Endothelial cell of umbilical vein (primary cell): ENCODE measurements at regions not wholly inside any gene's neighbourhood (a gene's known extent, or its start where the extent isn't known, plus 50 kb on each side); places are given as distances from the start of the nearest gene placed in this dataset.
A peak's percentile ranks its signal among the peaks of the same experiment; 100 is the strongest.

ENCODE experiments used
- BruUV-seq: library from RNA; stranded (reverse); fragments of 400-500 nt; replicated peaks from 2 replicates; lab custom pipeline; 2021; lab: Mats Ljungman, UMichigan
- CTCF ChIA-PET: fragments of 300-600, 350-600 bp; sonication (Branson Sonifier 250); formaldehyde crosslinking; loops from one replicate; lab custom pipeline; 2021; ENCODE audit warnings: antibody characterized with exemption, inconsistent platforms; lab: Charles Lee
- POLR2A ChIA-PET: fragments of 300-600, 350-600 bp; sonication (Branson Sonifier 250); formaldehyde crosslinking; loops from one replicate; lab custom pipeline; 2021; ENCODE audit warnings: antibody characterized with exemption, inconsistent platforms; lab: Charles Lee
- DNase-seq: peaks from one replicate; pipeline ENCODE4 v3.0.0-alpha.2; 2011; ENCODE audit warnings: low read depth, low spot score
- FAIRE-seq: peaks from 2 replicates; lab custom pipeline; 2011; peaks lifted over from hg19 to GRCh38; lab: Jason Lieb, UNC
- H2AFZ ChIP-seq: 2 replicates; pipeline ENCODE4 v1.6.0; 2012; ENCODE audit warnings: low read depth, low read length, control low read depth, inconsistent platforms
- H3K27ac ChIP-seq: 2 replicates; pipeline ENCODE4 v1.5.1; 2011; ENCODE audit warnings: low read depth, mild to moderate bottlenecking, control low read depth, low read length, moderate library complexity; ENCODE audit not compliant: insufficient read depth
- H3K27me3 ChIP-seq, 2 experiments: 2 replicates each; pipeline versions ENCODE4 v1.6.0 to v1.6.1; 2011; ENCODE audit warnings: low read length in 2 of 2, mixed read lengths in 1 of 2; ENCODE audit not compliant: control insufficient read depth in 2 of 2, insufficient read depth in 2 of 2
- H3K36me3 ChIP-seq, 2 experiments: 2 replicates in 1 of 2; 3 replicates in 1 of 2; pipeline ENCODE4 v1.5.1; 2011; ENCODE audit warnings: low read length in 2 of 2, mild to moderate bottlenecking in 1 of 2, moderate library complexity in 1 of 2; ENCODE audit not compliant: control insufficient read depth in 2 of 2, insufficient read depth in 2 of 2; ENCODE audit errors: extremely low read depth in 1 of 2
- H3K4me1 ChIP-seq: 3 replicates; pipeline ENCODE4 v1.5.1; 2011; ENCODE audit warnings: mild to moderate bottlenecking, low read length; ENCODE audit not compliant: control insufficient read depth, insufficient read depth; ENCODE audit errors: extremely low read depth
- H3K4me2 ChIP-seq: 2 replicates; pipeline ENCODE4 v1.6.1; 2011; ENCODE audit warnings: low read length, control low read depth, mixed read lengths; ENCODE audit not compliant: insufficient read depth
- H3K4me3 ChIP-seq, 3 experiments: fragments of 200-600 bp in 1 of 3; sonication (generic), shearing (Covaris generic) in 1 of 3; replicated peaks in 1 of 3; 2 replicates each; pipeline ENCODE4 v1.5.1; 2011 to 2016; ENCODE audit warnings: control low read depth in 3 of 3, low read length in 3 of 3, mild to moderate bottlenecking in 2 of 3, inconsistent platforms in 1 of 3, low read depth in 1 of 3, moderate library complexity in 1 of 3; ENCODE audit not compliant: insufficient read depth in 1 of 3
- H3K79me2 ChIP-seq: 2 replicates; pipeline ENCODE4 v1.6.0; 2012; ENCODE audit warnings: low read length, inconsistent platforms; ENCODE audit not compliant: control insufficient read depth, insufficient read depth
- H3K9ac ChIP-seq: replicated peaks from 2 replicates; pipeline ENCODE3; 2011; ENCODE audit warnings: low read length, control low read depth; ENCODE audit not compliant: insufficient read depth; ENCODE audit errors: extremely low read depth
- H3K9me1 ChIP-seq: replicated peaks from 3 replicates; pipeline ENCODE4 v1.6.0; 2011; ENCODE audit warnings: mild to moderate bottlenecking, low read length; ENCODE audit not compliant: control insufficient read depth, insufficient read depth; ENCODE audit errors: extremely low read depth
- H3K9me3 ChIP-seq: replicated peaks from 2 replicates; pipeline ENCODE4 v1.5.1; 2012; ENCODE audit warnings: low read length, inconsistent platforms; ENCODE audit not compliant: control insufficient read depth, insufficient read depth
- H4K20me1 ChIP-seq: replicated peaks from 2 replicates; pipeline ENCODE3; 2011; ENCODE audit warnings: mild to moderate bottlenecking, low read length; ENCODE audit not compliant: control insufficient read depth, insufficient read depth; ENCODE audit errors: extremely low read depth
- EZH2 ChIP-seq: IDR thresholded peaks from 2 replicates; pipeline ENCODE4 v1.6.1; 2012; ENCODE audit warnings: borderline replicate concordance, low read depth, mild to moderate bottlenecking, moderate library complexity, low read length, inconsistent platforms; ENCODE audit not compliant: severe bottlenecking
- FOS ChIP-seq: IDR thresholded peaks from 2 replicates; pipeline ENCODE4 v1.6.1; 2011; ENCODE audit warnings: mild to moderate bottlenecking, low read length, moderate library complexity, borderline replicate concordance; ENCODE audit not compliant: insufficient read depth
- GATA2 ChIP-seq: IDR thresholded peaks from 2 replicates; pipeline ENCODE4 v1.7.0; 2011; ENCODE audit warnings: low read depth, mild to moderate bottlenecking, moderate library complexity, mixed read lengths, low read length; ENCODE audit not compliant: insufficient read length, insufficient read depth
- JUN ChIP-seq: IDR thresholded peaks from 2 replicates; pipeline ENCODE4 v1.6.1; 2011; ENCODE audit warnings: borderline replicate concordance, low read depth; ENCODE audit not compliant: insufficient read length, insufficient read depth
- MYC ChIP-seq: IDR thresholded peaks from one replicate; pipeline ENCODE4 v1.6.1; 2011; ENCODE audit warnings: mild to moderate bottlenecking, low read depth, low read length
- POLR2A ChIP-seq: IDR thresholded peaks from 2 replicates; pipeline ENCODE4 v1.6.1; 2012; ENCODE audit warnings: low read depth, mild to moderate bottlenecking, control low read depth, low read length
- POLR2AphosphoS5 ChIP-seq: IDR thresholded peaks from 2 replicates; pipeline ENCODE4 v1.6.1; 2012; ENCODE audit warnings: low read depth, mild to moderate bottlenecking, control low read depth, low read length, moderate library complexity; ENCODE audit not compliant: insufficient read depth
- dilution Hi-C: fragments of 300-500 bp; cut with MboI; formaldehyde crosslinking; loops from one replicate; pipeline ENCODE4 v1.15.0; 2019; ENCODE audit warnings: low sequenced_read_pairs; ENCODE audit not compliant: extremely low pct_ligation_motif_present
- intact Hi-C: fragments of 100-400 bp; cut with micrococcal nuclease; formaldehyde crosslinking; loops from one replicate; pipeline ENCODE4 v1.10.0; 2022
- TF ChIP-seq, protein P1 (sequence below): IDR thresholded peaks from 2 replicates; pipeline ENCODE4 v1.6.1; 2011; ENCODE audit not compliant: insufficient read depth, insufficient read length
- TF ChIP-seq, protein P2 (sequence below), 2 donors: IDR thresholded peaks; 1 replicate in 1 of 2; 2 replicates in 1 of 2; pipeline ENCODE4 v1.5.1; 2011; ENCODE audit warnings: low read length in 2 of 2, mild to moderate bottlenecking in 2 of 2, moderate library complexity in 2 of 2, control low read depth in 1 of 2, inconsistent platforms in 1 of 2, low read depth in 1 of 2; ENCODE audit not compliant: insufficient read depth in 1 of 2; ENCODE audit errors: extremely low read depth in 1 of 2

DNA sequence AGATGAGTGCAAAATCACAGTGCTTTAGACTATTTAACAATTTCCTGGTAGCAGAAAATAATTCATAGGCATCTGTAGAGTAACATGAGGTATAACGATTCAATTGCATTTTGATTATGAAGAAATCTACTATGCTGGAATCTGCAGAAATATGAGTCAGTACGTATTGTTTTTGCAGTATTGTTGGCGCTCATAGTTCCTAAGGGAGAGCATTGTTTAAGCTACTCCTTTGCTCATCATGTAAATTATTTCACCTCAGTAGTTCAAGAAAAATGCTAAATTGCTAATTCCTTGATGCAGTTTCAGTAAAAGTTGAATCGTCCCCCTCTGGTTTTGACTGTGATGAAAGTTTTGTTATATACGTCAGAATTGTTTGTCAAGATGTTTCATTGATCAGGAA lies 458.4 kb downstream of the HINT1 start:
- POLR2A ChIA-PET, result no interaction called here
- Histone ChIP-seq H3K27me3 (no peaks in the 10 kb centered on the region), H3K9ac (no peak overlapping the region), H3K4me2 (no peak overlapping the region), H3K27ac (no peak overlapping the region), H3K36me3 (no peaks in the 10 kb centered on the region), H3K4me1 (peaks cover 26% of the 10 kb centered on the region), H3K79me2 (no peaks in the 10 kb centered on the region), H4K20me1 (no peaks in the 10 kb centered on the region), H2AFZ (no peak overlapping the region), H3K4me3 (no peak overlapping the region), H3K9me3 (no peaks in the 10 kb centered on the region), H3K9me1 (no peaks in the 10 kb centered on the region)
- intact Hi-C loops, result no loop called here
- no TSS peak for BruUV-seq
- TF ChIP-seq MYC (no peak), FOS (peak; percentile 6)
- DNase-seq, result no peak
- no peak for FAIRE-seq
- CTCF ChIA-PET, result no interaction called here
- dilution Hi-C loops, result no loop called here

DNA sequence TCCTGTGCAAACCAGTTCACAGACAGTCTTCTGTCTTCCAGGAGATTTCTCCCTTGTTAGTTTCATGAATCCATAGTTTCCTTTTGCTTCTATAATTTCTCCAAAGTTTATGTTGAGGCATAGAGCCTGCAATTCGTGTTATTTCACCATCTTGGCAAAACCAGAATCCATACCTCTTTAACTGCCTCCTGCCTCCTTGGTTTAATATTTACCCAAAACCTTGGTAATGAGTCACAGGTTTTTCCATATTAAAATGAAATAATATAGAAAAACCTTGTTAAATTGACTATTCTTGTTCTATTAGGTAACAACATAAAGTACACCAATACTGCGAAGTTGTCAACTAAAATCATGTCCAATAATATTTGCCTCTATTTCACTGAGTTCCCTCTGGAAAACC lies 459.7 kb downstream of the HINT1 start:
- dilution Hi-C loops (no loop called here), intact Hi-C loops (no loop called here)
- H4K20me1 ChIP-seq, result no peaks in the 10 kb centered on the region
- BruUV-seq, result no TSS peak
- H2AFZ ChIP-seq, result no peak overlapping the region
- TF ChIP-seq GATA2, result no peak
- TF ChIP-seq POLR2A, result no peak
- no peak for TF ChIP-seq FOS
- no peak for TF ChIP-seq MYC
- TF ChIP-seq, protein P1, sequence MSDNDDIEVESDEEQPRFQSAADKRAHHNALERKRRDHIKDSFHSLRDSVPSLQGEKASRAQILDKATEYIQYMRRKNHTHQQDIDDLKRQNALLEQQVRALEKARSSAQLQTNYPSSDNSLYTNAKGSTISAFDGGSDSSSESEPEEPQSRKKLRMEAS, result no peak
- no peak for TF ChIP-seq POLR2AphosphoS5
- TF ChIP-seq, protein P2, sequence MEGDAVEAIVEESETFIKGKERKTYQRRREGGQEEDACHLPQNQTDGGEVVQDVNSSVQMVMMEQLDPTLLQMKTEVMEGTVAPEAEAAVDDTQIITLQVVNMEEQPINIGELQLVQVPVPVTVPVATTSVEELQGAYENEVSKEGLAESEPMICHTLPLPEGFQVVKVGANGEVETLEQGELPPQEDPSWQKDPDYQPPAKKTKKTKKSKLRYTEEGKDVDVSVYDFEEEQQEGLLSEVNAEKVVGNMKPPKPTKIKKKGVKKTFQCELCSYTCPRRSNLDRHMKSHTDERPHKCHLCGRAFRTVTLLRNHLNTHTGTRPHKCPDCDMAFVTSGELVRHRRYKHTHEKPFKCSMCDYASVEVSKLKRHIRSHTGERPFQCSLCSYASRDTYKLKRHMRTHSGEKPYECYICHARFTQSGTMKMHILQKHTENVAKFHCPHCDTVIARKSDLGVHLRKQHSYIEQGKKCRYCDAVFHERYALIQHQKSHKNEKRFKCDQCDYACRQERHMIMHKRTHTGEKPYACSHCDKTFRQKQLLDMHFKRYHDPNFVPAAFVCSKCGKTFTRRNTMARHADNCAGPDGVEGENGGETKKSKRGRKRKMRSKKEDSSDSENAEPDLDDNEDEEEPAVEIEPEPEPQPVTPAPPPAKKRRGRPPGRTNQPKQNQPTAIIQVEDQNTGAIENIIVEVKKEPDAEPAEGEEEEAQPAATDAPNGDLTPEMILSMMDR (IDR thresholded peaks at IDR 0.05; ENCODE audit: extremely low read depth in 1 of 2, insufficient read depth in 1 of 2, low read depth in 1 of 2, low read length in 2 of 2), result no peak
- TF ChIP-seq JUN, result no peak
- no peak for TF ChIP-seq EZH2
- FAIRE-seq (no peak), DNase-seq (no peak)
- no peak overlapping the region for H3K4me3 ChIP-seq
- no peak overlapping the region for H3K27ac ChIP-seq
- H3K9ac ChIP-seq, result no peak overlapping the region
- CTCF ChIA-PET, result no interaction called here
- H3K9me3 ChIP-seq, result no peaks in the 10 kb centered on the region
- H3K36me3 ChIP-seq, result no peaks in the 10 kb centered on the region
- H3K79me2 ChIP-seq, result no peaks in the 10 kb centered on the region
- no peak overlapping the region for H3K4me2 ChIP-seq
- peaks cover 16% of the 10 kb centered on the region for H3K4me1 ChIP-seq
- POLR2A ChIA-PET, result no interaction called here
- no peaks in the 10 kb centered on the region for H3K27me3 ChIP-seq
- H3K9me1 ChIP-seq, result no peaks in the 10 kb centered on the region
